A673 (cell line): ENCODE measurements at regions not wholly inside any gene's neighbourhood (a gene's known extent, or its start where the extent isn't known, plus 50 kb on each side); places are given as distances from the start of the nearest gene placed in this dataset.

Source experiments
- BruUV-seq: library from RNA; stranded (reverse); fragments of 400-500 nt; replicated peaks from 2 replicates; lab custom pipeline; 2021; lab: Mats Ljungman, UMichigan
- CTCF ChIA-PET: fragments of 300-600 bp; sonication (Branson Sonifier 250); formaldehyde crosslinking; loops from one replicate; lab custom pipeline; 2022; ENCODE audit warnings: antibody characterized with exemption; lab: Charles Lee
- POLR2A ChIA-PET: fragments of 300-600 bp; sonication (Branson Sonifier 250); formaldehyde crosslinking; loops from one replicate; lab custom pipeline; 2022; ENCODE audit warnings: antibody characterized with exemption; ENCODE audit not compliant: low non-redundant PET; lab: Charles Lee
- DNase-seq: peaks from one replicate; pipeline ENCODE4 v3.0.0-alpha.2; 2015; ENCODE audit warnings: low spot score
- H3K27ac ChIP-seq: fragments of 200-600 bp; sonication (generic); 2 replicates; pipeline ENCODE4 v1.5.1; 2016; ENCODE audit warnings: mixed run types, low read depth, mild to moderate bottlenecking, mixed read lengths, antibody characterized with exemption, low read length; ENCODE audit not compliant: poor library complexity, severe bottlenecking
- H3K27me3 ChIP-seq: fragments of 200-600 bp; sonication (generic); replicated peaks from 2 replicates; pipeline ENCODE4 v1.6.1; 2017; ENCODE audit warnings: mixed run types, low read depth, mild to moderate bottlenecking, mixed read lengths, antibody characterized with exemption, low read length; ENCODE audit not compliant: insufficient read depth, poor library complexity
- H3K36me3 ChIP-seq: fragments of 200-600 bp; sonication (generic); 2 replicates; pipeline ENCODE4 v1.6.1; 2016; ENCODE audit warnings: mixed run types, mild to moderate bottlenecking, mixed read lengths, antibody characterized with exemption, low read length; ENCODE audit not compliant: insufficient read depth, poor library complexity, severe bottlenecking
- H3K4me1 ChIP-seq: fragments of 200-600 bp; sonication (generic); 2 replicates; pipeline ENCODE4 v1.6.1; 2017; ENCODE audit warnings: mixed run types, mild to moderate bottlenecking, mixed read lengths, antibody characterized with exemption, low read length; ENCODE audit not compliant: insufficient read depth, poor library complexity, severe bottlenecking
- H3K4me3 ChIP-seq: fragments of 200-600 bp; sonication (generic); 2 replicates; pipeline ENCODE4 v1.5.1; 2016; ENCODE audit warnings: low read depth, mixed run types, mild to moderate bottlenecking, mixed read lengths, low read length; ENCODE audit not compliant: poor library complexity, severe bottlenecking
- H3K9me3 ChIP-seq: fragments of 200-600 bp; sonication (generic); 2 replicates; pipeline ENCODE4 v1.6.1; 2016; ENCODE audit warnings: mixed run types, low read depth, mild to moderate bottlenecking, mixed read lengths, antibody characterized with exemption, low read length; ENCODE audit not compliant: poor library complexity, severe bottlenecking
- EZH2 ChIP-seq: fragments of 200-600 bp; sonication (generic); IDR thresholded peaks from 2 replicates; pipeline ENCODE4 v1.6.1; 2017; ENCODE audit warnings: borderline replicate concordance, low read depth, mild to moderate bottlenecking, mixed read lengths, antibody characterized with exemption, low read length; ENCODE audit not compliant: poor library complexity, severe bottlenecking
- intact Hi-C: fragments of 100-400 bp; cut with micrococcal nuclease; formaldehyde crosslinking; loops from one replicate; pipeline ENCODE4 v1.10.0; 2022; ENCODE audit not compliant: unreplicated experiment
- TF ChIP-seq, protein P1 (sequence below): fragments of 300-800, 200-600 bp; sonication (generic); conservative IDR thresholded peaks from 2 replicates; pipeline ENCODE4 v1.5.1; 2017; ENCODE audit warnings: low read depth, mild to moderate bottlenecking, antibody characterized with exemption, low read length, moderate library complexity, mixed read lengths

DNA sequence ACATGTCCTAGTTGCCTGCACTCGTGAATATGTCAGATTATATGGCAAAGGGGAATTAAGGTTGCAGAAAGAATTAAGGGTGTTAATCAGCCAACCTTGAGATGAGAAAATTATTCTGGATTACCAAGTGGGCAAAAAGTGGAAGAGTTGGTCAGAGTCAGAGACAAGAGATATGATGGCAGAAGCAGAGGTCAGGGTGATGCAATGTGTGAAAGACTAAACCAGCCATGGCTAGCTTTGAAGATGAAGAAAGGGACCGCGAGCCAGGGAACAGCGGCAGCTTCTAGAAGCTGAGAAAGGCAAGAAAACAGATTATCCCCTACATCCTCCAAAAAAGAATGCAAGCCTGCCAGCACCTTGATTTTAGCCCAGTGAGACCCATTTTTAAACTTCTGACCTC, 385.6 kb downstream of the HNRNPD start:
- BruUV-seq = no TSS peak
- POLR2A ChIA-PET = no interaction called here
- no peak overlapping the region for H3K4me3 ChIP-seq
- H3K27ac ChIP-seq = no peak overlapping the region
- H3K27me3 ChIP-seq = no peaks in the 10 kb centered on the region
- TF ChIP-seq, protein P1, sequence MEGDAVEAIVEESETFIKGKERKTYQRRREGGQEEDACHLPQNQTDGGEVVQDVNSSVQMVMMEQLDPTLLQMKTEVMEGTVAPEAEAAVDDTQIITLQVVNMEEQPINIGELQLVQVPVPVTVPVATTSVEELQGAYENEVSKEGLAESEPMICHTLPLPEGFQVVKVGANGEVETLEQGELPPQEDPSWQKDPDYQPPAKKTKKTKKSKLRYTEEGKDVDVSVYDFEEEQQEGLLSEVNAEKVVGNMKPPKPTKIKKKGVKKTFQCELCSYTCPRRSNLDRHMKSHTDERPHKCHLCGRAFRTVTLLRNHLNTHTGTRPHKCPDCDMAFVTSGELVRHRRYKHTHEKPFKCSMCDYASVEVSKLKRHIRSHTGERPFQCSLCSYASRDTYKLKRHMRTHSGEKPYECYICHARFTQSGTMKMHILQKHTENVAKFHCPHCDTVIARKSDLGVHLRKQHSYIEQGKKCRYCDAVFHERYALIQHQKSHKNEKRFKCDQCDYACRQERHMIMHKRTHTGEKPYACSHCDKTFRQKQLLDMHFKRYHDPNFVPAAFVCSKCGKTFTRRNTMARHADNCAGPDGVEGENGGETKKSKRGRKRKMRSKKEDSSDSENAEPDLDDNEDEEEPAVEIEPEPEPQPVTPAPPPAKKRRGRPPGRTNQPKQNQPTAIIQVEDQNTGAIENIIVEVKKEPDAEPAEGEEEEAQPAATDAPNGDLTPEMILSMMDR = no peak
- TF ChIP-seq EZH2 = no peak
- CTCF ChIA-PET = no interaction called here
- H3K36me3 ChIP-seq = no peaks in the 10 kb centered on the region
- H3K9me3 ChIP-seq = no peaks in the 10 kb centered on the region
- DNase-seq = no peak
- intact Hi-C loops = no loop called here
- no peaks in the 10 kb centered on the region for H3K4me1 ChIP-seq

DNA sequence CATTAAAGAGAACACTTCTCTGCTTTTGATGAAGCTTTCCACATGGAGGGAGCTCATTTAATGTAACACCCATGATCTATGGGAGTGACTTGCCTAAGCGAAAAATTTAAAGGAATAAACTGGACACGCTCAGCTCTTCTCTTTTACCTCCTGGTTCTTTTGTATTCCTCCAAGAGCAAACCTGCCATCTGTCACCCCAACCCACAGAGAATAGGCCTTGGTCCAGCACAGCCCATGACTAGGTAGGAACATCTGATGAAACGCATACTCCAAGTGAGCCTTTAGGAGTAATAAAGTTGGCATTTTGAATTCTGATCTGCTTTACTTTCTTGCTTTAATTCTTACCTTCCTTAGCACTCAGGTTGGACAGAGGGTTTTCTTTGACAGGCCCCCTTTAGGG, 389.0 kb downstream of the HNRNPD start:
- no TSS peak for BruUV-seq
- Histone ChIP-seq H3K4me1 (no peaks in the 10 kb centered on the region), H3K36me3 (no peaks in the 10 kb centered on the region), H3K9me3 (no peaks in the 10 kb centered on the region), H3K27me3 (no peaks in the 10 kb centered on the region), H3K4me3 (no peak overlapping the region), H3K27ac (no peak overlapping the region)
- POLR2A ChIA-PET = no interaction called here
- DNase-seq = no peak
- intact Hi-C loops = no loop called here
- TF ChIP-seq, protein P1 = no peak
- no peak for TF ChIP-seq EZH2
- CTCF ChIA-PET = no interaction called here

- intact Hi-C loops = no loop called here
- ChIA-PET CTCF (no interaction called here), POLR2A (no interaction called here)
- BruUV-seq = no TSS peak
- Histone ChIP-seq H3K9me3 (no peaks in the 10 kb centered on the region), H3K4me1 (no peaks in the 10 kb centered on the region), H3K27ac (no peak overlapping the region), H3K36me3 (no peaks in the 10 kb centered on the region), H3K27me3 (no peaks in the 10 kb centered on the region), H3K4me3 (no peak overlapping the region)
- no peak for TF ChIP-seq EZH2
- TF ChIP-seq, protein P1 = no peak
- DNase-seq = no peak
These were observed 390.8 kb downstream of the HNRNPD start for GRCh38 chr4:81982846-81983540.
